Spleen (tissue), 11 donors: ENCODE measurements at regions not wholly inside any gene's neighbourhood (a gene's known extent, or its start where the extent isn't known, plus 50 kb on each side); places are given as distances from the start of the nearest gene placed in this dataset.

ENCODE experiments used
- DNase-seq: peaks from one replicate; pipeline ENCODE4 v3.0.0-alpha.2; 2020
- H3K27ac ChIP-seq, 8 donors: fragments of 200-600 bp; sonication (generic) in 7 of 8; 1 replicate in 4 of 8; 2 replicates in 4 of 8; pipeline versions ENCODE4 v1.5.0 to v1.8.0; 2016 to 2021; ENCODE audit warnings: inconsistent platforms in 4 of 8, mild to moderate bottlenecking in 4 of 8, moderate library complexity in 1 of 8
- H3K27me3 ChIP-seq, 7 donors: fragments of 200-600 bp; sonication (generic) in 6 of 7; replicated peaks in 1 of 7; 1 replicate in 4 of 7; 2 replicates in 3 of 7; pipeline versions ENCODE4 v1.5.0 to v1.8.0; 2016 to 2021; ENCODE audit warnings: inconsistent platforms in 3 of 7, mild to moderate bottlenecking in 1 of 7
- H3K36me3 ChIP-seq, 6 donors: fragments of 200-600 bp; sonication (generic) in 5 of 6; 1 replicate in 4 of 6; 2 replicates in 2 of 6; pipeline versions ENCODE4 v1.5.0 to v1.8.0; 2016 to 2021; ENCODE audit warnings: inconsistent platforms in 2 of 6
- H3K4me1 ChIP-seq, 6 donors: fragments of 200-600 bp; sonication (generic) in 5 of 6; 1 replicate in 3 of 6; 2 replicates in 3 of 6; pipeline versions ENCODE4 v1.5.0 to v1.8.0; 2016 to 2021; ENCODE audit warnings: inconsistent platforms in 3 of 6
- H3K4me3 ChIP-seq, 8 donors: fragments of 200-600 bp; sonication (generic) in 7 of 8; 1 replicate in 4 of 8; 2 replicates in 4 of 8; pipeline versions ENCODE4 v1.5.0 to v1.8.0; 2016 to 2021; ENCODE audit warnings: inconsistent platforms in 4 of 8, mild to moderate bottlenecking in 4 of 8, moderate library complexity in 2 of 8
- H3K9me3 ChIP-seq, 8 donors: fragments of 200-600 bp; sonication (generic) in 7 of 8; 1 replicate in 4 of 8; 2 replicates in 4 of 8; pipeline versions ENCODE4 v1.5.0 to v1.8.0; 2016 to 2021; ENCODE audit warnings: inconsistent platforms in 4 of 8
- CTCF ChIP-seq, 11 experiments: fragments of 200-600 bp in 7 of 11; fragments of 450-650 bp in 4 of 11; sonication (generic) in 4 of 11; IDR thresholded peaks in 8 of 11; conservative IDR thresholded peaks in 3 of 11; 1 replicate in 7 of 11; 2 replicates in 4 of 11; pipeline versions ENCODE4 v1.4.0 to v1.8.0; 2016 to 2021; ENCODE audit warnings: antibody characterized with exemption in 11 of 11, inconsistent platforms in 4 of 11, mild to moderate bottlenecking in 1 of 11
- POLR2A ChIP-seq, 3 donors: fragments of 450-650 bp; IDR thresholded peaks; one replicate each; pipeline ENCODE4 v1.5.1; 2017; ENCODE audit warnings: antibody characterized with exemption in 3 of 3, mild to moderate bottlenecking in 1 of 3
- POLR2AphosphoS5 ChIP-seq, 3 donors: sonication (generic); formaldehyde crosslinking; IDR thresholded peaks; one replicate each; pipeline ENCODE4 v1.5.1; 2017; ENCODE audit warnings: antibody characterized with exemption in 3 of 3
- WGBS, 5 donors: extraction: QIAGEN DNeasy Blood & Tissue Kit in 3 of 5; methylation state at CpG; one replicate each; pipeline versions ENCODE4 v1.1.5 to v1.1.7; 2013 to 2018; 5-methylcytosine and 5-hydroxymethylcytosine counted together
- intact Hi-C: fragments of 100-400 bp; cut with DNase I; formaldehyde crosslinking; loops from one replicate; pipeline ENCODE4 v1.15.0; 2023; ENCODE audit warnings: low total_unique reads
- donor health status: healthy with polysubstance abuse.
- donor health status: DM: no; HTN: no; CAD: no; lungs with moderate emphysema.
- donor health status: DM: no; HTN: no; CAD: no.
- donor health status: Bipolar disorder and iron deficiency.
- donor health status: healthy.
- donor health status: DM: no; HTN: no; CAD: no.
- donor health status: DM: yes; HTN: yes; CAD: no.

- H3K27me3 ChIP-seq = no peaks in the 10 kb centered on the region
- 76 to 90% (median 88%) methylated on average over 7 of the region's 7 CpGs for whole genome bisulfite sequencing, 5 donors
Observed at GRCh38 chr5:158010831-158011230, 151.9 kb upstream of the CLINT1 start.

GRCh38 chr5:158007336-158007735 lies 148.4 kb upstream of the CLINT1 start:
- H3K36me3 ChIP-seq = no peaks in the 10 kb centered on the region
- no peaks in the 10 kb centered on the region for H3K27me3 ChIP-seq
- peaks cover 0 to 8% (median 0%) of the 10 kb centered on the region in 8 donors for H3K9me3 ChIP-seq
- TF ChIP-seq POLR2AphosphoS5 (IDR thresholded peaks at IDR 0.05) (no peak), POLR2A (IDR thresholded peaks at IDR 0.05) (no peak), CTCF (IDR thresholded peaks at IDR 0.05 in 8 of 11, conservative IDR thresholded peaks at IDR 0.05 in 3 of 11) (no peak)
- H3K4me3 ChIP-seq = no peak overlapping the region
- H3K4me1 ChIP-seq = no peaks in the 10 kb centered on the region
- no peak for DNase-seq
- WGBS, 5 donors = 75 to 89% (median 84%) methylated on average over 3 of the region's 3 CpGs
- no peak overlapping the region for H3K27ac ChIP-seq
- intact Hi-C loops = no loop called here

More at GRCh38 chr5:158010831-158011230, 151.9 kb upstream of the CLINT1 start:
- DNase-seq = no peak
- Histone ChIP-seq H3K36me3 (no peaks in the 10 kb centered on the region), H3K27ac (no peak overlapping the region), H3K4me1 (no peaks in the 10 kb centered on the region), H3K9me3 (peaks cover 0 to 6% (median 0%) of the 10 kb centered on the region in 8 donors), H3K4me3 (no peak overlapping the region)
- TF ChIP-seq POLR2AphosphoS5 (IDR thresholded peaks at IDR 0.05) = no peak
- TF ChIP-seq CTCF (IDR thresholded peaks at IDR 0.05 in 8 of 11, conservative IDR thresholded peaks at IDR 0.05 in 3 of 11) = no peak
- TF ChIP-seq POLR2A (IDR thresholded peaks at IDR 0.05) = no peak
- intact Hi-C loops = no loop called here

- no peak overlapping the region for H3K27ac ChIP-seq
- DNase-seq = no peak
- 72 to 99% (median 91%) methylated on average over 2 of the region's 2 CpGs for WGBS, 5 donors
- H3K4me3 ChIP-seq = no peak overlapping the region
- TF ChIP-seq CTCF (IDR thresholded peaks at IDR 0.05 in 8 of 11, conservative IDR thresholded peaks at IDR 0.05 in 3 of 11) = no peak
- TF ChIP-seq POLR2A (IDR thresholded peaks at IDR 0.05) = no peak
- TF ChIP-seq POLR2AphosphoS5 (IDR thresholded peaks at IDR 0.05) = no peak
- peaks cover 0 to 4% (median 2%) of the 10 kb centered on the region in 6 donors for H3K4me1 ChIP-seq
- H3K27me3 ChIP-seq = peaks cover 0 to 5% (median 0%) of the 10 kb centered on the region in 7 donors
- no peaks in the 10 kb centered on the region for H3K36me3 ChIP-seq
- H3K9me3 ChIP-seq = no peaks in the 10 kb centered on the region
- intact Hi-C loops = no loop called here
Observed at GRCh38 chr5:157999696-158000095, 140.8 kb upstream of the CLINT1 start.

GRCh38 chr5:157997991-157998504 lies 139.1 kb upstream of the CLINT1 start:
- H3K9me3 ChIP-seq = no peaks in the 10 kb centered on the region
- TF ChIP-seq POLR2A (IDR thresholded peaks at IDR 0.05) (no peak), POLR2AphosphoS5 (IDR thresholded peaks at IDR 0.05) (no peak), CTCF (IDR thresholded peaks at IDR 0.05 in 8 of 11, conservative IDR thresholded peaks at IDR 0.05 in 3 of 11) (no peak)
- H3K27ac ChIP-seq = no peak overlapping the region
- no peaks in the 10 kb centered on the region for H3K36me3 ChIP-seq
- intact Hi-C loops = no loop called here
- no peak for DNase-seq
- peaks cover 0 to 5% (median 0%) of the 10 kb centered on the region in 7 donors for H3K27me3 ChIP-seq
- 56 to 89% (median 74%) methylated on average over 8 of the region's 8 CpGs for WGBS, 5 donors
- no peak overlapping the region for H3K4me3 ChIP-seq
- peaks cover 0 to 7% (median 5%) of the 10 kb centered on the region in 6 donors for H3K4me1 ChIP-seq
